SJCRH30 (cell line): ENCODE measurements at regions not wholly inside any gene's neighbourhood (a gene's known extent, or its start where the extent isn't known, plus 50 kb on each side); places are given as distances from the start of the nearest gene placed in this dataset.

ENCODE experiments used
- DNase-seq, 2 experiments: peaks; one replicate each; pipeline ENCODE4 v3.0.0-alpha.2; 2015 to 2020
- H3K27ac ChIP-seq: fragments of 250-450 bp; sonication (Bioruptor Pico); 2 replicates; pipeline ENCODE4 v1.5.1; 2020; ENCODE audit warnings: mild to moderate bottlenecking, moderate library complexity
- H3K27me3 ChIP-seq: fragments of 250-450 bp; sonication (Bioruptor Pico); 2 replicates; pipeline ENCODE4 v1.5.1; 2020; ENCODE audit warnings: mild to moderate bottlenecking, moderate library complexity
- H3K36me3 ChIP-seq: fragments of 250-450 bp; sonication (Bioruptor Pico); 2 replicates; pipeline ENCODE4 v1.5.1; 2020; ENCODE audit warnings: mild to moderate bottlenecking, moderate library complexity
- H3K4me1 ChIP-seq: fragments of 250-450 bp; sonication (Bioruptor Pico); 2 replicates; pipeline ENCODE4 v1.5.1; 2020; ENCODE audit warnings: mild to moderate bottlenecking, moderate library complexity
- H3K4me3 ChIP-seq: fragments of 250-450 bp; sonication (Bioruptor Pico); 2 replicates; pipeline ENCODE4 v1.5.1; 2020; ENCODE audit warnings: mild to moderate bottlenecking, moderate library complexity
- H3K9me3 ChIP-seq: fragments of 250-450 bp; sonication (Bioruptor Pico); replicated peaks from 2 replicates; pipeline ENCODE4 v1.5.1; 2020; ENCODE audit warnings: mild to moderate bottlenecking, moderate library complexity

DNA sequence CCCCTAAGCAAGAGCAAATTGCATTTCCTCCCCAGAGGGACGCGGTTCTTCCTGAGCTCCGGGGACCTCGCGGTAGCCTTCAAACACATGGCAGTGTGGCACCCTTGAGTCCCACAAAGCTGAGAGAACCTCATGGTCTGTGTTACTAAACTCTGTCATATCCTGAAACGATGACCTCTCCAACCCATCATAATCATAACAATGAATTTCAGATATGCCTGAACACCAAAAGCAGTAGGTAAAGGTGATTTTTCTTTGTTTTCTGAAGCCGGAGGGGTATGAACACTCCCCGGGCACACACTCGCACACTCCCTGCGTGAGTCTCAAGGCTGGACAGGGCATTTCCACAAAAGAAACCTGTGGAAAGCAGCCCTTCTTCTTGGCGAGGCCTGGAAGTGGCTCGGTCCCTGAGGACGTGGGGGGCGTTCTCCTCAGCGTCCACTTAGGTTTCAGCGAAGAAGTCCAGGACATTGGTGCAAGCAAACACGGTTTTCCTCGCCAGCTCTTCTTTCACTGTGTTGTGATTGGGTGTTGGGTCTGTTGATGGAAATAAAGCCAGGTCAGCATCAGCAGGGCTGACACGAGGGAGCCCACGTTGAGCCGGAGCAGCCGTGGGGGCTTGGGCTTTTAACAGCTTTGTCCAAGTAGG lies 183.4 kb downstream of the ERMARD start:
- H3K27ac ChIP-seq, result no peak overlapping the region
- no peaks in the 10 kb centered on the region for H3K27me3 ChIP-seq
- peaks cover 4% of the 10 kb centered on the region; the same call in 1 of the 2 replicates for H3K4me1 ChIP-seq
- no peak for DNase-seq
- H3K9me3 ChIP-seq, result no peaks in the 10 kb centered on the region
- no peak overlapping the region for H3K4me3 ChIP-seq
- no peaks in the 10 kb centered on the region for H3K36me3 ChIP-seq

DNA sequence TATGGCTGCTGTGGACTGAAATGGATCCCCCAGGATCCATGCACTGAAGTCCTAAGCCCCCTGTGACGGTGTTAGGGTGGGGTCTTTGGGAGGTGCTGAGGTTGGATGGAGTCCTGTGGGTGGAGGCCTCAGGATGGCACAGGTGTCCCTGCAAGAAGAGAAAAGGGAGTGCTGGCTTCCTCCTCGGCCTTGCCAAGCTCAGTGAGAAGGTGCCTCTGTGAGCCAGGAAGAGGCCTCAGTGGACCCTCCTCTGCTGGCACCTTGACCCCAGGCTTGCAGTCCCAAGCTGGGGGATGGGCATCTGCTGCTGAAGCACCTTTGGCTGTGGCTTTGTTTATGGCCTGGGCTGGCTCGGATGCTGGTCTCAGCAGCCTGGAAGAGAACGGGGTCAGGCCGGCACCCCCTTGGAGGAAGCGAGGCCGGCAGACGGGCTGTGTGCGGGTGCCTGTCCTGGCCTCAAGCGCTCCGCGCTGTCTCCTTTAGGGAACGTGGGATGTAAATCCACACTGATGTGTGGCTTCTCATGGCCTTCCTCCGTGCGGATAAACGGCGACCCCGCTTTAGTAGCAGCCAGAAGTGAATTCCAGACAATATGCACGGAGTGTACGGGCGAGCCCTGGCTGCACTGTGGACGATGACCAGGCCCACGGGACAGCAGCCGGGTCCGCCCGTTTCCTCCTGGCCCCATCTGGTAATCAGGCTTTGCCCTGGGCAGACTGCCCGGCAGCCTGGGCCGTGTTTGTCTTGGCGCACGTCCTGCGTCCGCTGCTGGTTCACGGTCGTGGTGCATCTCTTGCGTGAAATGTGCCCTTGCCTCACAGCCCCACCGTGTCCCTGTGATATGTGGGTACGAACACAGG lies 182.6 kb downstream of the ERMARD start:
- no peak for DNase-seq
- Histone ChIP-seq H3K27ac (no peak overlapping the region), H3K4me1 (peaks cover 4% of the 10 kb centered on the region; the same call in 1 of the 2 replicates), H3K9me3 (no peaks in the 10 kb centered on the region), H3K36me3 (no peaks in the 10 kb centered on the region), H3K27me3 (no peaks in the 10 kb centered on the region), H3K4me3 (no peak overlapping the region)

DNA sequence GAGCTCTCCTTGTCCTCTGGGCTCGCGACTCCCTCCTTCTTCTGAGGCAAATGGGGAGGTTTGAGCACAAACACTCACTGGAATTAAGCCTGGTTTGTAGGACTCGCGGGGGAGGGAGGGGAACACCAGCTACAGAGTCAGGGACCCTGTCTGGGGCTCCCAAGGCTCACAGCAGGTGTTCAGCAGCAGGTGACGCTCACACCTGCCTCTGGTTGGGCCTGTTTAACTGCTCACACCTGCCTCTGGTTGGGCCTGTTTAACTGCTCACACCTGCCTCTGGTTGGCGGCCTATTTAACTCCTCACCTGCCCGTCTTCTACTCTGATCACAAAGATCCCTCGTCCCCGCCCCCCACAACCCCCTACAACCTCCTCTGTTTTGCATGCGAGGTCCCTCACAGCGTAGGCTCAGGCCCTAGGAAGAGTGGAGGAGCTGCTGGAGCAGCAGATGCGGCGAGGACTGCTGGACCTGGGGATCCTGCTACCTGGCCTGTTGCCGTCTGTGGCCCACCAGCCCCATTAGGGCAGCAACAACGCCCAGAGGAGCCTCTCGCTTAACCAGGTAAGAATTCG lies 181.9 kb downstream of the ERMARD start:
- H3K4me3 ChIP-seq, result no peak overlapping the region
- peaks cover 4% of the 10 kb centered on the region; the same call in 1 of the 2 replicates for H3K4me1 ChIP-seq
- no peak overlapping the region for H3K27ac ChIP-seq
- H3K27me3 ChIP-seq, result no peaks in the 10 kb centered on the region
- H3K9me3 ChIP-seq, result no peaks in the 10 kb centered on the region
- H3K36me3 ChIP-seq, result no peaks in the 10 kb centered on the region
- no peak for DNase-seq

DNA sequence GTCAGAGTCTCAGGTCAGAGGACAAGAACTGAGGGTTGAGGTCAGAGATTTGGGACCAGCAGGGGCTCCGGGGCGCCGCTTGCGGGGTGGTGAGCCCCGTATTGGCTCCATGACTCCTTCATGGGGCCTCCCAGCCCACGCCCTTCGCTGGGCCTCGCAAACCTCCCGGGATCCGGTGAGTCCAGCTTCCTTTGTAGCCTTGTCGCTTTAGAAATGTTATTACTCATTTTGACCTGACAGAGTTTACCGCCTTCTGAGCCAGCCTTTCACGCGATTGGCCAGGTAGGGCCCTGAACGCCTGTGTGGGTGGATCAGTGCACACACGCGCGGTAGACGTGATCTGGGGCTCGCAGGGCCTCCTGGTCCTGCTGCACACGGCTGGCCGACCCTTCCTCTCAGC lies 181.1 kb downstream of the ERMARD start:
- no peak for DNase-seq
- H3K9me3 ChIP-seq, result no peaks in the 10 kb centered on the region
- no peaks in the 10 kb centered on the region for H3K27me3 ChIP-seq
- no peak overlapping the region for H3K4me3 ChIP-seq
- no peaks in the 10 kb centered on the region for H3K36me3 ChIP-seq
- no peak overlapping the region for H3K27ac ChIP-seq
- H3K4me1 ChIP-seq, result peaks cover 4% of the 10 kb centered on the region; the same call in 1 of the 2 replicates

DNA sequence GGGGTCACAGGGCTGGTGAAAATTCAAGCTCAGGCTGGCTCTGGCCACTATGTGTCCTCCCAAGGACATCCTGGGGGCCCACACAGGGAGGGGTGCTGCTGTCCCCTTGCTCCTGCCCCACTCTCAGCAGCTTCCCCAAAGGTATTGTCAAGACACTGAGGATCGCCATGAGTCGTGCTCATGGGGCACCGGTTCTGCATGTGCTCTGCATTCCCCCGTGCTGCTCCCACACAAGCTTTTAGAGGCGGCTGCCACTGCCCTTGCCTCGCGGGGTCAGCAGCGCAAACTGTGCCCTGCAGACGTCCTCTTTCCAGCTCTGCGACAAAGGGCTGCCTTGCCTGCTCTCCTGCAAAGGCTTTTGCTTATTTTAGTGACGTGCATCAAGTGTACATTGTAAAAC lies 179.8 kb downstream of the ERMARD start:
- Histone ChIP-seq H3K36me3 (no peaks in the 10 kb centered on the region), H3K4me1 (peaks cover 4% of the 10 kb centered on the region; the same call in 1 of the 2 replicates), H3K27ac (no peak overlapping the region), H3K9me3 (no peaks in the 10 kb centered on the region), H3K27me3 (no peaks in the 10 kb centered on the region), H3K4me3 (no peak overlapping the region)
- DNase-seq, result no peak

DNA sequence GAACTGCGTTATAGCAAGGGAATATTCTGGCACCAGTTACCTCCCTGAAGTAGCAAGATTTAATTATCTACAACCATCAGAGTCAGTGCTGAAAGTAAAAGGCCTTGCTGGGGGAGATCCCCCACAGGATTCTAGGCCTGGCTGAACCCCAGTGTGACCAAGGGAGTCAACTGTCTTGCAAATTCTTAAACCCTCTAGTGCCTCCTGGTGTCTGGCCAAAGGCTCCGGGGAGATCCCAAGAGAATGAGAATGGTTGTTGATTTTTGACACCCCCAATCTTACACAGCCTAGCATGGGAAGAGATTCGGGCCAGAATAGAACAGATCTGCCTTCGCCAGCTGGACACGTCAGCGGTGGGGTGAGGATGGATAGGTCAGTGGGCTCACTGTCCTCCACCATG lies 179.4 kb downstream of the ERMARD start:
- Histone ChIP-seq H3K9me3 (no peaks in the 10 kb centered on the region), H3K27ac (no peak overlapping the region)
- no peak for DNase-seq

DNA sequence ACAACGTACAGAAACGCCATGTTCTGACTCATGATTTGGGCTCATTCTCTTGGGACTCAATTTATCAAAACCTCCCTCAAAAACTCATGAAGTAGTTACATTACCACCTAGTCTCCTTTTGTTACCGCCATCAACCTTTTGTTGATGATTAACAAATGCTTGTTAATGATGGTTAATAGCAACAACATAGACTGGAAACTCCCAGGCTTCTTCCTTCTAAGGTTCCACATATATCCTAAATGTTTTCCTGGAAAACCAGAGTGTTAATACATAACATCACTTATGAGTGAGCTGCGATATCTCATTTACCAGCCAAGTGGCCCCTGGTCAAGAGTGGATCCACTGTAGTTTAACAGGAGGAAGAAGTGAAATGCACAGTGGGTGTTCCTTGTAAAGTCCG lies 176.3 kb downstream of the ERMARD start:
- no peak overlapping the region for H3K4me3 ChIP-seq
- DNase-seq, result no peak
- H3K9me3 ChIP-seq, result no peaks in the 10 kb centered on the region
- H3K27ac ChIP-seq, result no peak overlapping the region
- no peaks in the 10 kb centered on the region for H3K36me3 ChIP-seq
- H3K27me3 ChIP-seq, result no peaks in the 10 kb centered on the region
- no peaks in the 10 kb centered on the region for H3K4me1 ChIP-seq

More for the DNA sequence above, 179.4 kb downstream of the ERMARD start:
- no peaks in the 10 kb centered on the region for H3K27me3 ChIP-seq
- no peak overlapping the region for H3K4me3 ChIP-seq
- no peaks in the 10 kb centered on the region for H3K36me3 ChIP-seq
- H3K4me1 ChIP-seq, result peaks cover 2% of the 10 kb centered on the region; the same call in 1 of the 2 replicates

DNA sequence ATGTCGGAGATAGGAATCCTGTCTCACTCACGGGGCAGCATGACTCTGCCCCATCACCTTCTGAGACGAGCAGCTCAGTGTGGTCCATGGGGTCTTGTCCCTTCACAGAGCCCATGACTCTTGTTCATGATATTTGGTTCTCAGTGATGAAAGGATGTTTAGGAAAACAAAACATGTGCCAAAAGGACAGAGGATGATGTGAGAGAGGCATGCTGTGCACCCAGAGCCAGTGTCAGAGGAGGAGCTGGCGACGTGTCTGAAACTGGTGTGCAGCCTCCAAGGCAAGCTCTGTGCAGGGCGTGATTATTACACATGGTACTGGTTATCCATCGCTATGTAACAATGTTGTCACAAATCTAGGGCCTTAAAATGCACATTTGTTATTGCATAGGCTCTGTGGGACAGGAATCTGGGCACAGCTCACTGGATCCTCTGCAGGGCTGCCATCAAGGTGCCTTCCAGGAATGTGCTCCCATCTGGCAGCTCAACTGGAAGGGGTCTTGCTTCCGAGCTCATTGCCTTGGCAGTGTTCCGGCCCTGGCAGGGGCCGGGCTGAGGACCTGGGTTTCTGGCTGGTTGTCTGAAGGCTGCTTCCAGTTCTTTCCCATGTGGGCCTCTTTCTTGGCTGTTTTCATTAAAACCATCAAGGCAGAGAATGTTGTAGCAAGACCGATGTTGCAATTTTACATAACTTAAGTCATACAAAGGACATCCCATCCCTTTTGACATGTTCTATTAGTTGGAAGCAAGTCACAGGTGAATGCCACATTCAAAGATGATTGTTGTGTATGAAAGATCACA lies 175.4 kb downstream of the ERMARD start:
- DNase-seq, result no peak
- Histone ChIP-seq H3K36me3 (no peaks in the 10 kb centered on the region), H3K27ac (no peak overlapping the region), H3K4me1 (no peaks in the 10 kb centered on the region), H3K27me3 (no peaks in the 10 kb centered on the region), H3K4me3 (no peak overlapping the region), H3K9me3 (no peaks in the 10 kb centered on the region)

DNA sequence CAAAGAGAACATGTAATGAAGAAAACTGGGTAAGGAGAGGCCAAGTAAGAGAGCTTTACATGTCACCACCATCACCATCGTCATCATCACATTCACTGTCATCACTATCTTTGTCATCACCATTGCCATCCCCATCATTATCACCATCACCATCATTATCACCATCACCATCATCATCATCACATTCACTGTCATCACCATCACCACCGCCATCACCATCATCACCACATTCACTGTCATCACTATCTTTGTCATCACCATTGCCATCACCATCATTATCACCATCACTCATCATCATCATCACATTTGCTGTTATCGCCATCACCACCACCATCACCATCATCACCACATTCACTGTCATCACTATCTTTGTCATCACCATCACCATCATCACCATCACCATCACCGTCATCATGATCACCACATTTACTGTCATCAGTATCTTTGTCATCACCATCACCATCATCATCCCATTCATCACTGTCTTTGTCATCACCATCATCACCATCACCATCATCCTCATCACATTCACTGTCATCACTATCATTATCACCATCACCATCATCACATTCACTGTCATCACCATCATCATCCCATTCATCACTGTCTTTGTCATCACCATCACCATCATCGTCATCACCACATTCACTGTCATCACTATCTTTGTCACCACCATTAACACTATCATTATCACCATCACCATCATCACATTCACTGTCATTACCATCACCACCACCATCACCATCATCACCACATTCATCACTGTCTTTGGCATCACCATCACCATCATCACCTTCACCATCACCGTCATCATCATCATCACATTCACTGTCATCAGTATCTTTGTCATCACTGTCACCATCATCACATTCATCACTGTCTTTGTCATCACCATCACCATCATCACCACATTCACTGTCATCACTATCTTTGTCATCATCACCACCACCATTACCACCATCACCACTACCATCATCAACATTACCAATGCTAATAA lies 172.3 kb downstream of the ERMARD start:
- Histone ChIP-seq H3K36me3 (no peaks in the 10 kb centered on the region), H3K9me3 (no peaks in the 10 kb centered on the region), H3K27me3 (no peaks in the 10 kb centered on the region), H3K27ac (no peak overlapping the region), H3K4me1 (no peaks in the 10 kb centered on the region), H3K4me3 (no peak overlapping the region)
- DNase-seq, result no peak

DNA sequence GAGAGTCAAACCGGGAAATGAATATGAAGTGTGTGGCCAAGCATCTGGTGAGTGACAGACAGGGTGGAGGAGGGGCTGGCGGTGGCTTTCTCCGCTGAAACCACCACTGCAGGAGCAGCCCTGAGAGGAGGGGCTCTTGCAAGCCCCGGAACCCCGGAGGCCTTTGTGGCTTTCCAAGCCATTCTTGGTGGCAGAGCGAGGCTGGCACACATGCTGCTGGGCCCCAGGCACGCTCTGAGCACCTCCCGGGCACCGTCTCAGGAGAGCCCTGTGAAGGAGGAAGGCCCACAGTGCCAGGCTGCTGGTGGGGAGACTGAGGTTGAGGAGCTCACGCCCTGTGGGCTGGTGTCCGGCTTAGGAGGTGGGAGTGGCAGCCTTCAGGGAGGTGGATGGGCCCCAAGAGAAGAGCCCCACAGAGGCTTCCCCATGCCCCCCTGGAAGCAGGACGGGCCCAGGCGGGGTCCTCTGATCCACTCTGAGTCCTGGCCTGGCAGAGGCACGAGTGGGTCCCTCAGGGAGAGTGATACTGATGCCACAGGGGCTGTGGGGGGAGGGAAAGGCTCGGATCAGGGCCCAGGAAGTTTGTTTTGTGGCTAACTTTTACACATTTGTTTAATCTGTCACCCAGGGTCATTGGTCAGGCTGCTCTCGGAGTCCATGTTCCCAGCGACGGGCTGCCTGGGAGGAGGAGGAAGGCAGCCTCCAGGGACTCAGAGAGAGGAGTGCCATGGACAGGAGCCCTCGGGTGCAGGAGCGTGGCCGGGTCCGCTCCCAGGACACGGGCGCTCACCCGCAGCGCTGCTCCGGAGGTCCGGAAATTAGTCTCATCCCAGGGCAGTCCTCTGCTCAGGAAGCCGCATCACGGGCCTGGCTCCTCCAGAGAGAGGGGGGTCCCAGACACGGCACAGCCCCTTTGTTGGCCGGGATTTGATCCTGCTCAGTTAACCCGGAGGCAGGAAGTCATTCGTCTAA lies 170.7 kb downstream of the ERMARD start:
- Histone ChIP-seq H3K9me3 (no peaks in the 10 kb centered on the region), H3K27me3 (no peaks in the 10 kb centered on the region), H3K27ac (no peak overlapping the region), H3K4me1 (no peaks in the 10 kb centered on the region), H3K36me3 (no peaks in the 10 kb centered on the region), H3K4me3 (no peak overlapping the region)
- no peak for DNase-seq

DNA sequence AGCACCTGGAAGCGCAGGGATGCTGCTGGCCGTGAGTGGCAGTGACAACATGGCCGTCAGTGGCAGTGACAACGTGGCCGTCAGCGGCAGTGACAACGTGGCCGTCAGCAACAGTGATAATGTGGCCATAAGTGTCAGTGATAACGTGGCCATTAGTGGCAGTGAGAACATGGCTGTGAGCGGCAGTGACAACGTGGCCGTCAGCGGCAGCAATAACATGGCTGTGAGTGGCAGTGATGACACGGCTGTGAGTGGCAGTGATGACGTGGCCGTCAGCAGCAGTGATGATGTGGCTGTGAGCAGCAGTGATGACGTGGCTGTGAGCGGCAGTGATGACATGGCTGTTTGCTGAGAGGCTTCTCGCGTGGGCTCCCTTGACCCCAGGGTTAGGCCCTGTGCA lies 169.8 kb downstream of the ERMARD start:
- H3K36me3 ChIP-seq, result no peaks in the 10 kb centered on the region
- H3K4me3 ChIP-seq, result no peak overlapping the region
- no peak overlapping the region for H3K27ac ChIP-seq
- H3K9me3 ChIP-seq, result no peaks in the 10 kb centered on the region
- H3K27me3 ChIP-seq, result no peaks in the 10 kb centered on the region
- H3K4me1 ChIP-seq, result no peaks in the 10 kb centered on the region
- no peak for DNase-seq

DNA sequence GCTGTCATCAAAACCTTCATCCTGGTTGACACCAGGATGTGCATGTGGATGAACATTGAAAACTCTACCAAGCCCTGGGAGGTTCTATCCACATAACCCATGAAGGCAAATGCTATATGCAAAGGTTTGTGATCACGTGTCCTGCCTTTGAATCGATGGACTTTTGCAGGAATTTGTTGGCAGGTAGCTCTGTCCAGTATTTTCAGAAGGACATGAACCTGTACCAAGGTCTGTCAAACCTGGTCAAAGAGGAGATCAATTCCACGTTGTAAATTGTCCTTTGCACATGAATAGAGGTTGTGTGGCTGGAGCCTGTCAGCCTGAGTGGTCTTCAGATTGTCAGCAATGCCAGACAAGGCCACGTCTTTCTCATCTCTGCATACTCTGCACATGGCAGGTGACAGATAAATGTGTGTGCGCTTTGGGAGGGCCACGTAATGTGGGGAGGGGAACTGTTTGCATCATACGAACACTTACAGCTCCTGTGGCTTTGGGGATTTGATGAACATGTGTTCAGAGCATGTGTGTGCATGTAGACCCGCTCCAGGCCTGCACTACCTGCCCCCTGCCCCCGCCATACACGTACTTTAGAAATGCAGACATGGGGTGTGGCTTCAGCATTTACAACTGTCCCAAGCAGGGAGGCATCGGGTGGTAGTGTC lies 169.1 kb downstream of the ERMARD start:
- no peak for DNase-seq
- Histone ChIP-seq H3K4me1 (no peaks in the 10 kb centered on the region), H3K27me3 (no peaks in the 10 kb centered on the region), H3K4me3 (no peak overlapping the region), H3K36me3 (no peaks in the 10 kb centered on the region), H3K27ac (no peak overlapping the region), H3K9me3 (no peaks in the 10 kb centered on the region)
